Muscle of leg (tissue), 3 donors: ENCODE measurements at regions not wholly inside any gene's neighbourhood (a gene's known extent, or its start where the extent isn't known, plus 50 kb on each side); places are given as distances from the start of the nearest gene placed in this dataset.
"Not testable (repeated sequence)": the region's sequence is repeated elsewhere in the genome, so short reads cannot be mapped to it uniquely, and the experiment has no call there.

Experiments
- DNase-seq: peaks from one replicate; pipeline ENCODE4 v3.0.0; 2013
- H3K27ac ChIP-seq: one replicate; pipeline ENCODE4 v1.5.1; 2013; ENCODE audit warnings: mild to moderate bottlenecking, low read length, control low read depth
- H3K27me3 ChIP-seq: one replicate; pipeline ENCODE4 v1.6.1; 2013; ENCODE audit warnings: low read length; ENCODE audit not compliant: control insufficient read depth, insufficient read depth
- H3K36me3 ChIP-seq: one replicate; pipeline ENCODE4 v1.6.1; 2013; ENCODE audit warnings: low read length; ENCODE audit not compliant: control insufficient read depth, insufficient read depth
- H3K4me1 ChIP-seq: one replicate; pipeline ENCODE4 v1.6.1; 2013; ENCODE audit warnings: low read length; ENCODE audit not compliant: control insufficient read depth, insufficient read depth
- H3K4me3 ChIP-seq: one replicate; pipeline ENCODE4 v1.5.1; 2013; ENCODE audit warnings: low read length, control low read depth
- H3K9me3 ChIP-seq: replicated peaks from 2 replicates; pipeline ENCODE4 v1.6.1; 2013; ENCODE audit warnings: low read depth, low read length; ENCODE audit not compliant: control insufficient read depth
- WGBS: methylation state at CpG from one replicate; pipeline ENCODE4 v1.1.5; 2013; ENCODE audit warnings: missing lambda C conversion rate; ENCODE audit not compliant: insufficient coverage; 5-methylcytosine and 5-hydroxymethylcytosine counted together

DNA sequence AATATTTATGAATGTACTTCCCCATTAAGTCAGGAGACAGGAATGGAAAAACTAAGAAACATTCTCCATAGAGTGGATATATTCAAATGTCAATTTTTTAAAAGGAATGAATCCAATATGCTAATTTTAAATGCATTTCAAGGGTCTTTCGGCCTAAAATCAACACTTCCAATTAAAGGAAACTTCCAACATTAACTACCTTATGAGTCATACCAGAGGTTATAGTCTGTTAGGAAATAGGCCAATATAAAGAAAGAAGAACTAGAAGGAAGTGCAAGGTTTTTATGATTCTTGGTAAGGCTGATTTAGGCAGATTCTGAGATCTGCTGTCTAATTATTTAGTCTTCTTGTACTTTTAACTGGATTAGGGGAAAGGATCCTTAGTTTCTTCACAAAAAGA lies 260.1 kb upstream of the EDNRA start:
- DNase-seq, result no peak
- Histone ChIP-seq H3K36me3 (no peaks in the 10 kb centered on the region), H3K4me1 (no peaks in the 10 kb centered on the region), H3K9me3 (no peaks in the 10 kb centered on the region), H3K4me3 (no peak overlapping the region), H3K27me3 (no peaks in the 10 kb centered on the region), H3K27ac (no peak overlapping the region)
- WGBS, result no CpG with 5 or more reads among the region's 1 CpG

DNA sequence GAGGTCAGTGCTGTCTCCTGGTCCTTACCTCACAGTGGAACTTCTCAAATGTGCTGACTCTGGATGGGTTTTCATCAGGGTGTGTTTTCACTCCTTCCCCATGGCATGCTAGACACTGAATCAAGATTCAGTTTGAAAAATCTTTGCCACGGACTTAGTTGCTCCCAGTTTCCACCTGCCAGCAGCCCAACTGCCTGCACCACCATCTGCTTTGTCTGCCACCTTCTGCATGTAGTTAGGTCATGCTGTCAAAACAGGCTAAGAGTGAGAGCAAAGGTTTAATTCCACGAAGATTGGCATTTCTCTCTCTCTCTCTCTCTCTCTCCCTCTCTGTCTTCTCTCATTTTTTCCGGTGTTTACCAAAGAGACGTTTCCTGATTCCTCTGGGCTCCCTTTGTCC lies 258.0 kb upstream of the EDNRA start:
- no peak overlapping the region for H3K4me3 ChIP-seq
- WGBS, result 62% methylated on average over 3 of the region's 4 CpGs
- no peaks in the 10 kb centered on the region for H3K9me3 ChIP-seq
- no peaks in the 10 kb centered on the region for H3K36me3 ChIP-seq
- no peaks in the 10 kb centered on the region for H3K4me1 ChIP-seq
- H3K27ac ChIP-seq, result no peak overlapping the region
- H3K27me3 ChIP-seq, result no peaks in the 10 kb centered on the region
- no peak for DNase-seq

DNA sequence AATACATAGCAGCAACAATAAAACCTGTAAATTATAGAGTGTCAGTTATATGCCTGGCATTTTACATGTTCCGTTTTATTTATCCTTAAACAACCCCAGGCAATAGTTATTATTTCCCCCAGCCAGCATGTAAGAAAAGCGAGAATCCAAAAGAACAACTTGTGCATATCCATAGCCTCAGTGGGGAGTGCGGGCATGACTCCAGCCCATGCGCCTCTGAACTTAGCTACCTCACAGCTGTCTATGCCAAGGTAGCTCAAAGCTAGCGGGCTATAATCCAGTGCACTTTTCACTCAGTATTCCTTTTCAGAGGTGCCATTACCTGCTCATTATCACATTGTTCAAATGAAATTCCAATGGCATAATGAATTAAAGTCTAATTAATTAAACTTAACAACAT lies 257.3 kb upstream of the EDNRA start:
- Histone ChIP-seq H3K27me3 (no peaks in the 10 kb centered on the region), H3K4me1 (no peaks in the 10 kb centered on the region), H3K36me3 (no peaks in the 10 kb centered on the region), H3K4me3 (no peak overlapping the region), H3K9me3 (no peaks in the 10 kb centered on the region), H3K27ac (no peak overlapping the region)
- WGBS, result 94% methylated on average over 4 of the region's 5 CpGs
- DNase-seq, result no peak

DNA sequence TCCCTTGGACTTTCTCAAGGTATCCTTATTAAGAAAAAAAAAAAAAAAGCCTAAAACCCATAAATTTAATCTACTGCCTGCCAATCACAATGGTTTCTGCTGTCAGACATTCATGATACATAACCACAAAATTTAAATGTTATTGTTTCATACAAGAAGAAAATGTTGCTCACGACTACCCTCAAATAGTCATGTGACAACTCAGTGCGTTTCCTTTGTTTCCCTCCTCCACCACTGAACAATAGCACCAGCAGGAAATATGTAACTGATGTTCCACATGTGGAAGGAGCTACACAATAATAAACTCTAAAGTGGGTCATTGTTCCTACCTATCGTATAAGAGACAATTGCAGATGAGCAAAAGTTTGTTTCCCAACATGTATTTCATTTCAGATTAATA lies 244.1 kb upstream of the EDNRA start:
- no peak for DNase-seq
- Histone ChIP-seq H3K27ac (no peak overlapping the region), H3K9me3 (no peaks in the 10 kb centered on the region), H3K4me1 (no peaks in the 10 kb centered on the region), H3K36me3 (no peaks in the 10 kb centered on the region), H3K4me3 (no peak overlapping the region), H3K27me3 (no peaks in the 10 kb centered on the region)
- WGBS, result no CpG with 5 or more reads among the region's 3 CpGs

DNA sequence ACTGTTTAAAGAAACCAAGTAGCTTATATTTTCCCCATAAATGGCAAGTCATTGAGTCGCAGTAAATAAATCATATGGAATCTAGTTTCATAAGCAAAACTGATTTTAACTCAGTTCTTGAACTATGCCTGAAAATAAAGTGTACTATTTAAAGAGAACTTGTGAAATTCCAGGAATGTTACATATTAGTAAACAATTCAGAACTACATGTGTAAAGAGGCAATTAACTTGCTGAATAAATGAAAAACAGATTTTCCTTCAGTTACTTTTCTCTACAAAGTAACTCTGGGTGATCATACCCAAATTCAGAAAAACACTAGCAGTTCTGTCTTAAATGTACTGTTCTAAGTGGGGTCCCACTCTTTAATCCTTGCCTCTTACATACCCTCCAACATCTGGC lies 236.1 kb upstream of the EDNRA start:
- WGBS, result no CpG with 5 or more reads among the region's 1 CpG
- Histone ChIP-seq H3K27me3 (no peaks in the 10 kb centered on the region), H3K9me3 (no peaks in the 10 kb centered on the region), H3K27ac (no peak overlapping the region), H3K4me3 (no peak overlapping the region), H3K4me1 (no peaks in the 10 kb centered on the region), H3K36me3 (no peaks in the 10 kb centered on the region)
- DNase-seq, result no peak

DNA sequence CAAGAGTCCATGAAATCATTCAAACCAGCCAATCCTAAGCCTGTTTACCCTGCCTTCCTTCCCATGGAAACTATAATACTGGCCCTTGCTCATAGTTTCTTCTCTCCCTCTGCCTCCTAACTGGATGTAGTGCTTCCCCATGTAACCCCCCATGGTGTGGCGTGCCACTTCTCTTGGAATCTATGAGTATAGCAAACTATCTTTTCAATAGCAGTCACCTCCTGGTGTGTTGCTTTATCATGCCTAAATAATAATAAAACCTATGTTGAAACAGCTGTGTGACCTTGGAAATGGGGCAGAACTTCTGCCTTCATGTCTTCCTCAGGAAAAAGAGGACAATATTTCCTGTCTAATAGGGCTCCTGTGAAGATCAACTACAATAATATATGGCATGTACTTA lies 234.8 kb upstream of the EDNRA start:
- Histone ChIP-seq H3K27ac (no peak overlapping the region), H3K9me3 (no peaks in the 10 kb centered on the region), H3K4me3 (no peak overlapping the region), H3K36me3 (no peaks in the 10 kb centered on the region), H3K27me3 (no peaks in the 10 kb centered on the region), H3K4me1 (no peaks in the 10 kb centered on the region)
- DNase-seq, result no peak
- no CpG with 5 or more reads among the region's 1 CpG for WGBS

DNA sequence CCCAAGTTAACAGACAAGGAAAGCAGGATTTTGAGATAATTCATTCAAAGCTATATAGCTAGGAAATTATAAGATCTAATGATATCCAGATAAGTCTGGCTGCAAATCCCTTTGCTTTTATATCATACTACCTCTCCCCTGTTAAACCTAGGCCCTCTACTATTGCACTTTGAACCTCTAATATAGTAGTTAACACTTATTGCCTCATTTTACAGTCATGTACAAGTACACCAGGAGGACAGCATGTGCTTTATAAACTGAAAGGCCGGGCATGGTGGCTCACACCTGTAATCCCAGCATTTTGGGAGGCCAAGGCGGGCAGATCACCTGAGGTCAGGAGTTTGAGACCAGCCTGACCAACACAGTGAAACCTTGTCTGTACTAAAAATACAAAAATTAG lies 234.4 kb upstream of the EDNRA start:
- DNase-seq, H3K4me1 ChIP-seq, H3K36me3 ChIP-seq, H3K4me3 ChIP-seq, H3K27ac ChIP-seq, H3K27me3 ChIP-seq, H3K9me3 ChIP-seq: not testable (repeated sequence)
- WGBS, result 90% methylated on average over 2 of the region's 2 CpGs

DNA sequence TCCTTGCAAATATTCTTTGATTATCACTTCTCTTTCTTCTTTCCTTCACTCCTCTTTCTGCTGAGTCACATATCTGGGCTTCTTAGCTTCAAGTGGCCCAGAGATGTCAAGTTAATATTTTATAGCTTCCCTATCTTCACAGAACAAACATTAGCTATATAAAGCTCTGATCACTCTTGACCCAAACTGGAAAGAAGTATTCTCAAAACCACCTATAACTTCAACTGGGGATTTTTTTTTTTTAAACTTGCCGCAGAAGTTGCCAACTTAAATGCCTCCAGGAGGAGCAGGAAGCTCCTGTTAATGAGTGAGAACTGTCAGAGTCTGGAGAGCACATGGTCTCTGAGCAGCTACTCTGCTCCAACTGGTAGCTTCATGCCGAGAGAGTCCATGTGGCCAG lies 233.3 kb upstream of the EDNRA start:
- H3K9me3 ChIP-seq, result no peaks in the 10 kb centered on the region
- no CpG with 5 or more reads among the region's 2 CpGs for WGBS

DNA sequence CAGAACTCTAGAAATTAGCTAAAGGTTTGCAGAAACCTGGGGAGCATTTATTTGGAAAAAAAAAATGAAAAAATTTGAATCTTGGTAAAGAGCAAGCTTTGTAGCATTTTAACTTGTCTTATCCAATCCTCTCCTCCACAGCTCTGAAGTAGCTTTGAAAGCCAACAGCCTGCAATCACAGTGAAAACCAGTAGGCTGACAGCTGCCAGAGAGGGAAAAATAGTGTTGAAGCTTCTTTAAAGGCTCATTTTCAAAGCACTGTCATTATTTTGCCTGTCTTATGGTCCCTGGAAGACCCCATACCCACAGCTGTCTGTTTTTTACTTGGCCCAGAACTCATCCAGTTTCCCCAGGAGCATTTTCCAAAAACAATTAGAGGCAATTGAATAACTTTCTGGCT lies 230.8 kb upstream of the EDNRA start:
- H3K36me3 ChIP-seq, result no peaks in the 10 kb centered on the region
- H3K4me1 ChIP-seq, result no peaks in the 10 kb centered on the region
- no peaks in the 10 kb centered on the region for H3K9me3 ChIP-seq
- no peak overlapping the region for H3K4me3 ChIP-seq
- H3K27ac ChIP-seq, result no peak overlapping the region
- H3K27me3 ChIP-seq, result no peaks in the 10 kb centered on the region
- DNase-seq, result no peak

More for the DNA sequence above, 233.3 kb upstream of the EDNRA start:
- no peaks in the 10 kb centered on the region for H3K27me3 ChIP-seq
- no peak overlapping the region for H3K4me3 ChIP-seq
- H3K27ac ChIP-seq, result no peak overlapping the region
- no peak for DNase-seq
- H3K4me1 ChIP-seq, result no peaks in the 10 kb centered on the region
- no peaks in the 10 kb centered on the region for H3K36me3 ChIP-seq

DNA sequence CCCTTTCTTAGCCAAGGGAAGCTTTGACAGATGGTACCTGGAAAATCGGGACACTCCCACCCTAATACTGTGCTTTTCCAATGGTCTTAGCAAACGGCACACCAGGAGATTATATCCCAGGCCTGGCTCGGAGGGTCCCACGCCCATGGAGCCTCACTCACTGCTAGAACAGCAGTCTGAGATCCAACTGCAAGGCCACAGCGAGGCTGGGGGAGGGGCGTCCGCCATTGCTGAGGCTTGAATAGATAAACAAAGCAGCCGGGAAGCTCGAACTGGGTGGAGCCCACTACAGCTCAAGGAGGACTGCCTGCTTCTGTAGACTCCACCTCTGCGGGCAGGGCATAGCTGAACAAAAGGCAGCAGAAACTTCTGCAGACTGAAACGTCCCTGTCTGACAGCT lies 225.6 kb upstream of the EDNRA start:
- H3K4me3 ChIP-seq, H3K27me3 ChIP-seq, H3K27ac ChIP-seq, H3K9me3 ChIP-seq, DNase-seq, H3K36me3 ChIP-seq, H3K4me1 ChIP-seq: not testable (repeated sequence)
- 78% methylated on average over 10 of the region's 11 CpGs for whole genome bisulfite sequencing

DNA sequence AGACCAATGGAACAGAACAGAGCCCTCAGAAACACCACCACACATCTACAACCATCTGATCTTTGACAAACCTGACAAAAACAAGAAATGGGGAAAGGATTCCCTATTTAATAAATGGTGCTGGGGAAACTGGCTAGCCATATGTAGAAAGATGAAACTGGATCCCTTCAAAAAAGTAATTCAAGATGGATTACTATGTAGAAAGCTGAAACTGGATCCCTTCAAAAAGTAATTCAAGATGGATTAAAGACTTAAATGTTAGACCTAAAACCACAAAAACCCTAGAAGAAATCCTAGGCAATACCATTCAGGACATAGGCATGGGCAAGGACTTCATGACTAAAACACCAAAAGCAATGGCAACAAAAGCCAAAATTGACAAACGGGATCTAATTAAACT lies 221.6 kb upstream of the EDNRA start:
- not testable (repeated sequence) for H3K27ac ChIP-seq, H3K27me3 ChIP-seq, DNase-seq, H3K4me1 ChIP-seq, H3K9me3 ChIP-seq, H3K36me3 ChIP-seq, H3K4me3 ChIP-seq
- no CpG with 5 or more reads among the region's 1 CpG for WGBS
